NCI-H1436 (cell line): ENCODE measurements at regions not wholly inside any gene's neighbourhood (a gene's known extent, or its start where the extent isn't known, plus 50 kb on each side); places are given as distances from the start of the nearest gene placed in this dataset.
"Not testable (repeated sequence)": the region's sequence is repeated elsewhere in the genome, so short reads cannot be mapped to it uniquely, and the experiment has no call there.

Experiments
- DNase-seq: peaks from one replicate; lab custom pipeline; 2025; lab: John Stamatoyannopoulos, UW

DNA sequence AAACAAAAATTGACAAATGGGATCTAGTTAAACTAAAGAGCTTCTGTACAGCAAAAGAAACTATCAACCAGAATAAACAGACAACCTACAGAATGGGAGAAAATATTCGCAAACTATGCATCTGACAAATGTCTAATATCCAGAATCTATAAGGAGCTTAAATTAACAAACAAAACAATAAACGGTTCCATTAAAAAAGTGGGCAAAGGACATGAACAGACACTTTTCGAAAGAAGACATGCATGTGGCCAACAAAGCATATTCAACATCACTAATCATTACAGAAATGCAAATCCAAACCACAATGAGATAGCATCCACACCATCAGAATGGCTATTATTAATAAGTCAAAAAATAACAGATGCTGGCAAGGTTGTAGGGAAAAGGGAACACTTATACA is 50.5 kb upstream of the MED13L start:
- not testable (repeated sequence) for DNase-seq

DNA sequence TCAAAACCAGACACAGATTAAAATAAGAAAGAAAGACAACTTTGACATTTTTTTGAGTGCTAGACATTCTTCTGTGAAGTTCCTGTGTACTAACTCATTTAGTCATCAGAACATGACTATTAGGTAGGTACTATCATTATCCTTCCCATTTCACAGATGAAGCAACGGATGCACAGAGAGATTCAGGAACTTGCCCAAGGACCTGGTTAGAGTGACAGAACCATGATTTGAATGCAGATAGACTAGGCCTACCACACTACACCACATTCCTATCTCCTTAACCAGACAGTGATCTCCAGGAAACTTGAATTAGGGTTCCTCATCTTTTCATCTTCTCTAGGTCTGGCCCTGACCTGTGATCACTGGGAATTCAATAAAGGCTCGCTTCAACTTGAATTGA is 54.4 kb upstream of the MED13L start:
- no peak for DNase-seq

DNA sequence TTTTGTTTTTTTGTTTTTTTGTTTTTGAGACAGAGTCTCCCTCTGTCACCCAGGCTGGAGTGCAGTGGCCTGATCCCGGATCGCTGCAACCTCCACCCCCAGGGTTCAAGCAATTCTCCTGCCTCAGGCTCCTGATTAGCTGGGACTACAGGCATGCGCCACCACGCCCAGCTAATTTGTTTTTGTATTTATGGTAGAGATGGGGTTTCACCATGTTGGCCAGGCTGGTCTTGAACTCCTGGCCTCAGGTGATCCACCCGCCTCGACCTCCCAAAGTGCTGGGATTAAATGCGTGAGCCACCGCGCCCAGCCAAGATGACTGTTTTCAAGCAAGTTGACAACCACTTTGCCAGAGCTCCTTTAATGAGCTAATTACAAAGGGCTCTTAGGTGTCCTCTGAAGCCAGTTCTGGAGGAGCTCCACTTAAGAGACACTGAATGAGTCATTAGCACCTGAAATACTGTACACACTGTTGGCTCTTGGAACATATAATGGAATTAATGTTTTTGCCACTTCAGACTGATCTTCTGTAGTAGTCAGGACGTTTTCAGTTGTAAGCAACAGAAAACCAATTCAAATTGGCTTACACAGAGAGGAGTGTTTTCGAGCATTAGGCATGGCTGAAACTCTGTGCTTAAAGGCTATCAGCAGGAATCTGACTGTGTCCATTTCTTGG is 55.4 kb upstream of the MED13L start:
- peak; percentile 28 for DNase-seq

DNA sequence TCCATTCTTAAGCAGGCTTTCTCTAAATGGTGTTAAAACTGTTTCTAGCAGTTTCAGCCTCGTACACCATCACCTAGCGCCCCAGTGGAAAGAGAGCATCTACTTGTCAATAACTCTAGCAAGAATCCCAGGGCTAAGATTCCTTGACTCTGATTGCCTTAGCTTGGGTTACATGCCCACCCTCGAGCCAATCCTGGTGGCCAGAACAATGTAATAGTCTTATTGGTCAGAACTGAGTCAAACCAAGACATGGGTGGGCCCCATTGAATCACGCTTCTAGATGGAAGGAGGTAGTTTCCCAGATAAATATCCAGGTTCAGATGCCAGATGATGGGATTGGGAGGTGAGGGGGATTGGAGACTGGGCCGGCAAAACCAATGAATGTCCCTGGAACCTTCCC is 55.9 kb upstream of the MED13L start:
- DNase-seq, result no peak

DNA sequence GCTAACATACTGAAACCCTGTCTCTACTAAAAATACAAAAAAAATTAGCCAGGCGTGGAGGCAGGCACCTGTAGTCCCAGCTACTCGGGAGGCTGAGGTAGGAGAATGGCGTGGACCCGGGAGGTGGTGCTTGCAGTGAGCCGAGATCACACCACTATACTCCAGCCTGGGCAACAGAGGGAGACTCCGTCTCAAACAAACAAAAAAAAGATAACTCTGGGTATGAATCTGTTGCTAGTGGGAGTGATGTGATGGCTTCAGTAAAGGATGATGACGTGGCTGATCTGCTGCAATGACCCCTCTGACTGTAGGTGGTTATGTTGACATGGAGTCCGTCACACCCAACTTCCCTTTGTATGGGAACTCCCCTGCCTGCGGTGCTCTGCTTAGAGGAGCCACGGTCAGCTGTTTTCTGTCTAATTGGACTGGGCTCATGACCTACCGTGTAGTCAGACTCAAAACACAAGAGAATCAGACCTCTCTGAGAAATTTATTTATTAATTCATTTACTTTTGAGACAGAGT is 59.1 kb upstream of the MED13L start:
- no peak for DNase-seq

DNA sequence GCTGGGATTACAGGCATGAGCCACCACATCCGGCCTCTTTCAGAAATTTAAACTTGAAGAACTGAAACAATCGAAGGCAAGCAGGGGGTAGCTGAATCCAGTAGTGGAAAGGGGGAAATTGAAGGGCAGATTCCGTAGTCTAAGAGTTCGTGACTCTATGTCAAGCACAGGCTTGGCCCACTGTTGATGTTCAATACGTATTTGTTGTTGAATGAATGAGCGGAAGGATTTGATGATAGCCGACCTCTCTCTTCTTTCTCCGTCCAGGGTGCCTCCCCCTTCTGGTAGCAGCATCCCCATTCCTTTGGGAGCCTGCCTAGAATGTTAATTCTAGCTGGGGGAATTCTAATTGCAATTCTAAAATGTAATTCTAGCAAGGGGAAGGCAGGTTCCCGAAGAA is 59.8 kb upstream of the MED13L start:
- DNase-seq, result no peak

DNA sequence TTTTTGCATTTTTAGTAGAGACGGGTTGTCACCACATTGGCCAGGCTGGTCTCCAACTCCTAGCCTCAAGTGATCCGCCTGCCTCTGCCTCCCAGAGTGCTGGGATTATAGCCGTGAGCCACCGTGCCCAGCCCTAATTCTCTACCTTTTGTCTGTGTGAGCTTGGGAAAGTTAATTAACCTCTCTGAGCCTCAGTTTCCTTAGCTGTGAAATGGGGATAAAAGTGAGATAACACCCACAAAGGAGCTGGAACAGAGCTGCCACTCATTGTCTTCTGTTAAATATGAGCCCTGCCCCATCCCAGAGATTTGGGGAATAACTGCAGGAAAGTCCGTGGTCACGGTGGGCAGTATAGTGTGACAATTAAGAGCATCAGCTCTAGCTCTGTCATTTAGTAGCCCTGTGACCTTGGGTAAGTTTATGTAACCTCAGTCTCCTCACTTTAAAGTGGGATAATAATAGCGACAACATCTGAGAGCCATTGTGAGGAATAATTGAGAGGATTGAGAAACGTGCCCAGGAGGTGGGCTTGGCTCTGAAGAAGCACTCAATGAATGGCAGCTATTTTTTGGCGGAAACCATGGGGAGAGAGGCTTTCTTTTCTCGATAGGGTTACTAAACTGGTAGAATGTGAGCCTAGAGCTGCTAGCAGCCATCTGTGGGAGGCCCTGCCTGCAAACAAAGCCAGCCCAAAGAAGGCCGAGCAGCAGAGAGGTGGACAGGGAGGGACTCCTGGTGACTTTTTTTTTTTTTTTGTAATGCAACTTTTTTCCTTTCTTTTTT is 60.8 kb upstream of the MED13L start:
- no peak for DNase-seq

DNA sequence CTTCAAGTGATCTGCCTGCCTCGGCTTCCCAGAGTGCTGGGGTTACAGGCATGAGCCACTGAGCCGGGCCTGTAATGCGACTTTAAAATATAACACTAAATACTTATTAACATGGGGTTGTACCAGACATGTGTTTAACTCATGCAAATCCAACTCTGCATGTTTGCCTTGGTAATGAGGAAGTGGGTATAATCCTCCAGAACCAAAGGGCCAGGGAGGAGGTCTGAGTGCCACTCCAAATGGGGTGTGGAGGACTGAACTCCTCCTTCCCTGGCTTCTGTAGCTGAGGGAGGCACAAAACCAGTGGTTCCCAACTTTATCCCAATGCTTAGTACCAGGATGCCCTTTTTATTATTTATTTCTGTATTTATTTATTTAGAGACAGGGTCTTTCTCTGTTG is 61.6 kb upstream of the MED13L start:
- no peak for DNase-seq

DNA sequence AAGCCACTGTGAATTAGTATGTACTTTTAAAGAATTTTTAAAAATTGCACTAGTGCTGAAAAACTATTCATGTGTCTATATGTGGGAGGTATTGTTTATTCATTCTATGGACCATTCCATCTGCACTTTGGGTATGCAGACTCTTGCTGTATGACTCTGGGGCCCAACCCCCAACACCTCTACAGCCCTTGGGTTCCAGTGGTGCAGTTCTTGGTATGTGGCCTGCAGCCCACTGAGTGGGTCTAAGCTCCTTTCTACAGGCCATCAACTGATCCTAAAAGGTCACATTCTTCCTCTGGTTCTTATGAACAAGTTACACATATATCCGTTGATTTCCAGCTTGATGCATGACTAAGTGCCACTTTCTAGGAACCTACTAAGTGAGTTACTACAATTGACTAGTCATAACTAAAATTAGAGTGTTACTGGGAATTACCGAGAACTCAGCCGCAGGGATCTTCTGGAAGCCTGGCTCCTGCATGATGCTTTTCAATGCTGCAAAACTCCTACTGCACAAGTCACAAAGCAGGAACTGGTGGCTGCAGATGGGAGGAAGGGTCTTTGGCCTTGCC is 62.4 kb upstream of the MED13L start:
- DNase-seq, result no peak

DNA sequence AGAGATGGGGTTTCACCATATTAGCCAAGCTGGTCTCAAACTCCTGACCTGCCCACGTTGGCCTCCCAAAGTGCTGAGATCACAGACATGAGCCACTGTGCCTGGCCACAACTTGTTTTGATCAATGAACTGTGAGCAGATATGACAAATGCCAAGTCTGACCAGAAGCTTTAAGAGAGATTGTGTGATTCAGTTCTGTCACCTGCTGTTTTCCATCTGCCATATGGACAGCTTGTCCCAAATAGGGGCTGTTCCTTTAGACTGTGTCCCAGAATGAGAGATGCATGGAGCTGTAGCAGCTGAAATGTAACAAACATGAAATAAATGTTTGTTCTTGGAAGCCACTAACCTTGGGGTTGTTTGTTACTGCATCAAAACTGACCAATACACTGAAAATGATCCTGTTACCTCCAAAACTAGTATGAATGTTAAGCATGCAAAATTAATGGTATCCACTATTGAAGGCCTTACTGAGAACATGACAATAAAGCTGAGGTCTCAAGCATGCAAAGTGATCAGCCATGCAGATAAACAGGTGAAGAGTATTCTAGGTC is 65.9 kb upstream of the MED13L start:
- DNase-seq, result no peak

DNA sequence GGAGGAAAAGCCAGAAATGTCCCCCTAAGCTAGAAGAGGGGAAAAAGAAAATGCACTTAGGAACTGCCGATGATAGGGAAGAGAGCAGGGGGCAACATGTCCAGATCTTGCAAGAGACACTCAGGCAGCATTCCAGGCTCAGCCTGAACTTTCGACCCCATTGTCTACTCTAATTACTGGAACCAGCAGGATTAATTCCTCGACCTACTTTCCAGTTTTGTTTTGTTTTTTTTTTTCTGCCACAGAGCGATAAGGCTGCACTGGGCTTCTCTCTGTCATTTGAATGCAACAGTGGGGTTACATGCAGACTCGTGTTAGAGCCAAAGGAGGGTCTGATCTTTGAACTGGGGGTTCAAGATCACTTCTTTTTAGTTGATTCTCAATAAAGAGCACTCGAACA is 68.7 kb upstream of the MED13L start:
- no peak for DNase-seq

DNA sequence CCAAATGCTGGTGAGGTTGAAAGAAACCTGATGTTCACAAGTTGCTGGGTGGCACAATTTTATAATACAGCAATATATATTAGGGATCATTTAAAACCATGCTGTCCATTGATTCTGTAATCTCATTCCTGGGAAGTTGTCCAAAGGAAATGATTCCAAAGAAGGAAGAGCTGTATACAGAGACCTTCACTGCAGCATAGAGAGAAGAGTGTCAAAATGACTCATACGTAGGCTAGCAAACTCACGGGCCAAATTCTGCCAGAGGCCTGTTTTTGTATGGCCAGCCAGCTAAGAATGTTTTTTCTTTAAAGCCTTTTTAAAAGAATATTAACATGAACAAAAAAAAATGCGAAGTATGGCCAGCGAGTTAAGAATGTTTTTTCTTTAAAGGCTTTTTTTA is 69.2 kb upstream of the MED13L start:
- no peak for DNase-seq

DNA sequence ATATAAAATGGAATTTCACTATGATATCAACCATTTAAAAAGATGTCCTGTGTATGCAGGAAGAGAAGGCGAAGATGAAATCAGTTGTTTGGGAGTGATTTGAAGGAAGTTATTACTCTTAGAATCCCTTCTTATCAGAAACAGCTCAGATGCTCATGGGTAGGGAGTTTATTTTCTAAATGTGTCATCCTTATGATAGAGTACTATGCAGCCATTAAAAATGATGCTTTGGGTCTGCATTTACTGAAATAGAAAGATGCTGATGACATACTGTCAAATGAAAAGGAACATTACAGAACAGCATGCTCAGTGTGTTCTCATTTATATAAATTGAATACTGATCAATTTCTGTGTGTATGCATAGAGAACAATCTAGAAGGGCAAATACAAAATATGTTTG is 69.8 kb upstream of the MED13L start:
- no peak for DNase-seq

DNA sequence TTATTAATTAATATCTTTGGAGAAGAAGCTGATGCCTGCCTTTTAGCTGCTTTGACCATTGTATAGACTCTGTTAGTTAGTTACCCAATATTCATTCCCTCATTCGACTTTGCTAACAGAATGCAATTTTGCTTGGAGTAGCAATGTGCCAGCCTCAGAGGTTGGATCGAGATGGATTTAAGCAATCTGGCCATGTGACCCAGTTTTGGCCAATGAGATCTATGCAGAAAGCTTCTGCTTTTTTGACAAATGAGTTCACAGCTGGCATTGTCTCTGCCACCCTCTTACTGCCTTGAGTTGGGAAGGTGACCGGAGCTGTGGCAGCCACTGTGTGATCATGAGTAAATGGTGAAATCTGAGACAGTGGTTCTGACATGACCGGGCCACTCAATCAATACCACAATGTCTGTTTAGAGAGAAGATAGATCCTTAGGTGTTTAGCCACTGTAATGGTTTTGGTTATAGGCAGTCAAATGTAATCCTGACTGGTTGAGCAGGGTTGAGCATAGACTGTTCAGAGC is 74.9 kb upstream of the MED13L start:
- DNase-seq, result no peak

DNA sequence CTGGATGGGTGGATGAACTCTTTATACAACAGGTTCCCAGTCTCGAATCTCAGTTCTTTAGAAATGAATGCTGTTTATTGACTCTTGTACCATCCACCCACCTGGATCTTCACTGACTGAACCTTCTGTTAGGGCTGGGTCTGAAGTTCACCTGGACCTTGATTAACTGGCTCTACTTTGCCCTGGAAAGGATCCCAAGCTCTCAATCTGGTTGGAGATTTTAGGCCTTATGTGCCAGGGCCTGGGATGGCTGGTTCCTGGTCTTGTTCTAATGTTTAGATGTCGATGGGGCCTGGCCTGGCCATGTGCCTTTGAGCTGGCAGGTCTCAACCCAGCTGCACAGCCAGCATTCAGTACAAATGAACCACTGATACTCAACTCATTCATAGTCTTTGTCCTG is 76.5 kb upstream of the MED13L start:
- no peak for DNase-seq

DNA sequence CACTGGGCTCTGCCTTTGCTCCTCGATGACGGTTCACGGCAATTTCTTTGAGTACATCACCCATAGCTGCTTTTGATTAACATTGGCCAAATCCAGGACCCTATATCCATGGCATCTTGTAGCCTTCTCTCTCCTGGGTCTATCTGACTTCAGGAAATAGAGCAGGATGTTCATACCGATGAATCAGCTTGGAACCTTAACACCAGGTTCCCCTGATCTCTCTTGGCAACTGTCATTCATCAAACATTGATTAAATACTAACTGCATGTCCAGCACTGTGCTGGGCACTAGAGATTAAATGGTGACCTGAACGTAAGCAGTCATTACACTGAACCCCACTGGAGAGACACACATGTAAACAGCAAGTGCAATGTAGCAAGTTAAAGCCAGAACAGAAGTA is 77.0 kb upstream of the MED13L start:
- no peak for DNase-seq

DNA sequence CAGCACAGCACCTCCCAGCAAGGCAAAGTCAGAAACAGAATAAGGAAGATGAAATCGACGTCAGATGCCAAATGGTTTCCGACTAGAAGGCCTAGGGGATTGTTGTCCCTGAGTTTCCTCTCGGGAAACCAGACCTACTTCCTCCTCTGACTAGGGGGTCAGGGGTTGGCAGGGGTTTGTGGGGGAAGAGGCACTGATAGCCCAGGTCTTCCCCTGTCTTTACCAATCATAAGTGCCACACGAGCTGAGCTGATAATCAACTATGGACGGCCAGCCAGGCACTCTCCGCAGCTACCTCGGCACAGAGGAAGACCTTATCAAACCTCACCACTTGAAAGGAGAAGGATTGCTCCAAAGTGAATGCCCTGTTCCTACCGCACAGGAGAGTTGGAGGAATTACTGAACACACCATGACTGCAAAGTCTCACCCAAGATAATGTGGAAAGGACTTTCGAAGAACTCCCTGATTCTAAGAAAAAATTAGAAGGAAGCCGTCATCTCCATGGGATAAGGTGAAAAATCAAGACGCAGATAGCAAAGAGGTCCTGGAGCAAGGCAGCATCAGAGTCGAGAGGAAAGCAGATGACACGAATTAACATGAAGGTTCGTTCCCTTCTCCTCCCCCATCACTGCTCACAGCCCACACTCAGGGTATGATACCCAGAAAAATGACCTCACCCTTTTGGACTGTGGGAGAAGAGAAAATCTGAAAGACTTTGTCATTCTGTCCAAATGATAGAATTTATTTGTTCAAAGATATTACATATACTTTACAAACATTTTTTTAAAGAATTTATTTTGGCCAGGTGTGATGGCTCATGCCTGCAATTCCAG is 77.7 kb upstream of the MED13L start:
- DNase-seq, result no peak

DNA sequence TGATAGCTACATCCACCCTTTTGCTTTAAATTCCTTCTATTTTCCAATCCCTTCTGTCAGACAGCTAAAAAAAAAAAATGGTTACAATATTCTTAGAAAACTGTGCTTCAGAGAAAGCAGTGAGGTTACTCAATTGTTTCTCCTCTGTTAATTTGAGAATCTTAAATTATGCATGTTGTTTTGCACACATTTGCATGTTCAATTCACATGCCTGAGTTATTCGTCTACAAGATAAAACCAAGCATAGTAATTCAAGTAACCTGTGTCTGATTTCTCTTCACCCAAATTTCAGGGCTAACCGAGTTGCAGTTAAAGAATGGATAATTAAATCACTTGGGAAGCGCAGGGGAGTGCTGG is 81.0 kb upstream of the MED13L start:
- no peak for DNase-seq

DNA sequence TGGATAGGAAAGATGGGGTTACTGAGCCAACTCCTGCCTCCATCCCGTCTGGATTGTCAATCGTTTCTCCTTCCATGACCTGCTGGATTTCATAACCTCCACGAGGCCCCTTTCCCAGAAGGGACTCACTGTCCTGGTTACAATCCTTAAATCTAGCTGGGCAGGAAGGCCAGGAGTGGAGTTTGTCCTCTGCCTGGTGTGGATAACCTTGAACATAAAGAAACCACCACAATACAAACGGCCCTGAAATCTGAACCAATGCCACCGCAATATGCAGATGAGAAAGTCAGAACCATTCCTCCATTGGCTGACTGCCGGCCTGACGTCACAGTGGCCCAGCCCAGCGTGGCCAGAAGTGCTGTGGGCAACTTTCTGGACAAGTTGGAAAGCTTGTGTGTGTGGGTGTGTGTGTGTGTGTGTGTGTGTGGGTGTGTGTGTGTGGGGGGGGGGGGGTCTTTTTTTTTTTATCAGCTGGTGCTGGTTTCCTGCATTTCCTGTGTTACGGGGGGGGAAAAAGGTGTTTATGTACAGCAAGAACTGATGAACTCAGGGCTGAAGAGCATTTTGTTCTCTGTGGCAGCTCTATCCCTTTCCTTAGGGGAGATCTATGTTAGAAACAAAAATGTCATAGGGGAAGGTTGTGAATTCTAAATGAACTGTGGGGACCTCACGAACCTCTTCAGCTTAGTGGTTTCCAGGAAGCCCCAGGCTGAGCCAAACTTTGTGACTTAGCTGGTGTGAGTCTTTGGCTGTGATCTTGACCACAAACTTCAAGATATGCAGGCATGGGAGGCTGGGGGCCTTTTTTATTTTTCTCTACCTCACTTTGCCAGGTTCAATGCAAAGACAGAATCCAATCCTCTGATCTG is 81.6 kb upstream of the MED13L start:
- DNase-seq, result peak; percentile 60

DNA sequence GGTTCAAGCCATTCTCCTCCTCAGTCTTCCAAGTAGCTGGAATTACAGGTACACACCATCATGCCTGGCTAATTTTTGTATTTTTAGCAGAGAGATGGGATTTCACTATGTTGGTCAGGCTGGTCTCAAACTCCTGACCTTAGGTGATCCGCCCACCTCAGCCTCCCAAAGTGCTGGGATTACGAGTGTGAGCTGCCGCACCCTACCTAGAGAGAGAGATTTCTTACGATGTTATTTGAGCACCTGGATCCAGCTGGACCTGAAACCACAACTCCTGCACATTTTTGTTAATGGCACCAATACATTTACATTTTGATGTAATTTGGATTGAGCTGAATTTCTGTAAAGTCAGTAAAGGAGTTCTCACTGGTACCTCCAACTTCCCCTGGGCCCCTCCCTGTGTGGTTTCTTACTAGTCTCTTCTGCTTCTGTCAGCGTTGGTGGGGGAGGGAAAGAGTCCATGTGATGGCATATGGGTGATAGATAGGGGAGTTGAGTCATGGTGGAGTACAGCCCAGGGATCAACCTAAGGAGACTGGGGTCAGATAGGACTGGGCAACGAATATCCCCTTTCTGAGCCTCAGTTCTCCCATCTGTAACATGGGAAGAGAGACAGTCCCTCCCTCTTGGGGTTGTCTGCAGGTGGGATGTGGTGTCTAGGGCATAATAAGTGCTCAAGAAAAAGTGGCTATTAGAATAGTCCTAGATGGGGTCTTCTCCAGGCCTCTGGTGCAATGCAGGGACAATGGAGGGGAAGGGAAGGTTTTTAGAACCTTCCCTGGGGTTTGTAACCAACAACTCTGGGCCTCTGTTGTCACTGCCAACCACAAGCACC is 83.3 kb upstream of the MED13L start:
- no peak for DNase-seq
